ENCODE measurements at regions not wholly inside any gene's neighbourhood (a gene's known extent, or its start where the extent isn't known, plus 50 kb on each side); places are given as distances from the start of the nearest gene placed in this dataset.
A peak's percentile ranks its signal among the peaks of the same experiment; 100 is the strongest.

- ATAC-seq, result peak; percentile 97
Observed at GRCh38 chr13:90414691-90415596, 932.5 kb upstream of the MIR17HG start.

GRCh38 chr13:90415902-90416301 lies 931.6 kb upstream of the MIR17HG start:
- DNase-seq (no peak), ATAC-seq (no peak)
- H3K36me3 ChIP-seq (ENCODE audit: low read depth, low read length), result no peaks in the 10 kb centered on the region

More at GRCh38 chr13:90414691-90415596, 932.5 kb upstream of the MIR17HG start:
- no peaks in the 10 kb centered on the region for H3F3A ChIP-seq (ENCODE audit: low read length, unreplicated experiment)
- H3K4me1 ChIP-seq (ENCODE audit: insufficient read depth, low read length), result peaks cover 16% of the 10 kb centered on the region
- peak overlapping the region; percentile 45 for H3K27ac ChIP-seq (ENCODE audit: low read length)
- BruUV-seq (replicated peaks), result no TSS peak
- no peaks in the 10 kb centered on the region for H3K79me2 ChIP-seq (ENCODE audit: low read length)
- no peak for TF ChIP-seq CTCF (conservative IDR thresholded peaks at IDR 0.05; ENCODE audit: low read depth, low read length)
- TF ChIP-seq EZH2phosphoT487 (IDR thresholded peaks at IDR 0.05; ENCODE audit: borderline replicate concordance, low read length), result no peak
- TF ChIP-seq EZH2 (IDR thresholded peaks at IDR 0.05; ENCODE audit: low read length, unreplicated experiment), result no peak
- no peaks in the 10 kb centered on the region for H3K9me2 ChIP-seq (replicated peaks; ENCODE audit: low read length)
- ChIA-PET CTCF (no interaction called here), POLR2A (ENCODE audit: unreplicated experiment) (no interaction called here)
- no peak overlapping the region for H3K4me3 ChIP-seq (ENCODE audit: low read length)
- H3K36me3 ChIP-seq (ENCODE audit: low read depth, low read length), result no peaks in the 10 kb centered on the region
- peak overlapping the region; percentile 45 for H3K4me2 ChIP-seq (ENCODE audit: low read length)
- H4K20me1 ChIP-seq (ENCODE audit: low read length), result no peaks in the 10 kb centered on the region
- intact Hi-C loops (cut with micrococcal nuclease), result no loop called here
- no peaks in the 10 kb centered on the region for H3K9me3 ChIP-seq (ENCODE audit: low read length)
- H3K27me3 ChIP-seq (ENCODE audit: low read length), result no peaks in the 10 kb centered on the region
- no peak overlapping the region for H3K9ac ChIP-seq (ENCODE audit: low read length)
- peak; percentile 47 for DNase-seq
- H2AFZ ChIP-seq (ENCODE audit: low read length), result peak overlapping the region; percentile 67

More at GRCh38 chr13:90415902-90416301, 931.6 kb upstream of the MIR17HG start:
- ChIA-PET POLR2A (ENCODE audit: unreplicated experiment) (no interaction called here), CTCF (no interaction called here)
- TF ChIP-seq CTCF (conservative IDR thresholded peaks at IDR 0.05; ENCODE audit: low read depth, low read length) (no peak), EZH2phosphoT487 (IDR thresholded peaks at IDR 0.05; ENCODE audit: borderline replicate concordance, low read length) (no peak), EZH2 (IDR thresholded peaks at IDR 0.05; ENCODE audit: low read length, unreplicated experiment) (no peak)
- intact Hi-C loops (cut with micrococcal nuclease), result no loop called here
- Histone ChIP-seq H3K27me3 (ENCODE audit: low read length) (no peaks in the 10 kb centered on the region), H3F3A (ENCODE audit: low read length, unreplicated experiment) (no peaks in the 10 kb centered on the region), H3K4me3 (ENCODE audit: low read length) (no peak overlapping the region), H3K9me3 (ENCODE audit: low read length) (no peaks in the 10 kb centered on the region), H3K79me2 (ENCODE audit: low read length) (no peaks in the 10 kb centered on the region), H3K4me2 (ENCODE audit: low read length) (no peak overlapping the region), H4K20me1 (ENCODE audit: low read length) (no peaks in the 10 kb centered on the region), H2AFZ (ENCODE audit: low read length) (0 out of 2 replicates have a peak overlapping the region, but pooled peaks have one; percentile 24), H3K9me2 (replicated peaks; ENCODE audit: low read length) (no peaks in the 10 kb centered on the region), H3K27ac (ENCODE audit: low read length) (no peak overlapping the region), H3K4me1 (ENCODE audit: insufficient read depth, low read length) (peaks cover 16% of the 10 kb centered on the region), H3K9ac (ENCODE audit: low read length) (no peak overlapping the region)
- BruUV-seq (replicated peaks), result no TSS peak
